Spleen (tissue), 7 donors: ENCODE measurements at regions not wholly inside any gene's neighbourhood (a gene's known extent, or its start where the extent isn't known, plus 50 kb on each side); places are given as distances from the start of the nearest gene placed in this dataset.

Experiments
- POLR2A ChIP-seq, 3 donors: fragments of 450-650 bp; IDR thresholded peaks; one replicate each; pipeline ENCODE4 v1.5.1; 2017; ENCODE audit warnings: antibody characterized with exemption in 3 of 3, mild to moderate bottlenecking in 1 of 3
- POLR2AphosphoS5 ChIP-seq, 3 donors: sonication (generic); formaldehyde crosslinking; IDR thresholded peaks; one replicate each; pipeline ENCODE4 v1.5.1; 2017; ENCODE audit warnings: antibody characterized with exemption in 3 of 3
- TF ChIP-seq, protein P1 (sequence below), 11 experiments: fragments of 200-600 bp in 7 of 11; fragments of 450-650 bp in 4 of 11; sonication (generic) in 4 of 11; IDR thresholded peaks in 8 of 11; conservative IDR thresholded peaks in 3 of 11; 1 replicate in 7 of 11; 2 replicates in 4 of 11; pipeline versions ENCODE4 v1.4.0 to v1.8.0; 2016 to 2021; ENCODE audit warnings: antibody characterized with exemption in 11 of 11, inconsistent platforms in 4 of 11, mild to moderate bottlenecking in 1 of 11
- donor health status: DM: no; HTN: no; CAD: no; lungs with moderate emphysema.
- donor health status: DM: no; HTN: no; CAD: no.
- donor health status: DM: no; HTN: no; CAD: no.

DNA sequence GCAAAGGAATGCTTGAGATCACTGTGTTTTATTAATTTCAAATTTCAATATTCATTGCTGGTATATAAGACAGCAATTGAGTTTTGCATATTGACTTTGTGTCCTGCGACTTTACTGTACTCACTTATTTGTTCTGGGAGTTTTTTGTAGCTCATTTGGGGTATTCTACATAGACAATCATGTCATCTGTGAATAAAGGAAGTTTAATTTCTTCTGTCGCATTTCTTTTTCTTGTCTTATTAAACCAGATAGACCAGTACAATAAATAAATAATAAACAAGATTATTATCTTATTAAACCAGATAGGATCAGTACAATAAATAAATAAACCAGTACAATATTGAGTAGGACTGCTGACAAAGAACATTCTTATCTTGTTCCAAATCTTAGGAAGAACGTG lies 448.2 kb downstream of the RPS24 start:
- TF ChIP-seq POLR2A (IDR thresholded peaks at IDR 0.05) (no peak), POLR2AphosphoS5 (IDR thresholded peaks at IDR 0.05) (no peak)
- TF ChIP-seq, protein P1, sequence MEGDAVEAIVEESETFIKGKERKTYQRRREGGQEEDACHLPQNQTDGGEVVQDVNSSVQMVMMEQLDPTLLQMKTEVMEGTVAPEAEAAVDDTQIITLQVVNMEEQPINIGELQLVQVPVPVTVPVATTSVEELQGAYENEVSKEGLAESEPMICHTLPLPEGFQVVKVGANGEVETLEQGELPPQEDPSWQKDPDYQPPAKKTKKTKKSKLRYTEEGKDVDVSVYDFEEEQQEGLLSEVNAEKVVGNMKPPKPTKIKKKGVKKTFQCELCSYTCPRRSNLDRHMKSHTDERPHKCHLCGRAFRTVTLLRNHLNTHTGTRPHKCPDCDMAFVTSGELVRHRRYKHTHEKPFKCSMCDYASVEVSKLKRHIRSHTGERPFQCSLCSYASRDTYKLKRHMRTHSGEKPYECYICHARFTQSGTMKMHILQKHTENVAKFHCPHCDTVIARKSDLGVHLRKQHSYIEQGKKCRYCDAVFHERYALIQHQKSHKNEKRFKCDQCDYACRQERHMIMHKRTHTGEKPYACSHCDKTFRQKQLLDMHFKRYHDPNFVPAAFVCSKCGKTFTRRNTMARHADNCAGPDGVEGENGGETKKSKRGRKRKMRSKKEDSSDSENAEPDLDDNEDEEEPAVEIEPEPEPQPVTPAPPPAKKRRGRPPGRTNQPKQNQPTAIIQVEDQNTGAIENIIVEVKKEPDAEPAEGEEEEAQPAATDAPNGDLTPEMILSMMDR (IDR thresholded peaks at IDR 0.05 in 8 of 11, conservative IDR thresholded peaks at IDR 0.05 in 3 of 11): no peak
